CD8-positive, alpha-beta memory T cell (primary cell): ENCODE measurements at regions not wholly inside any gene's neighbourhood (a gene's known extent, or its start where the extent isn't known, plus 50 kb on each side); places are given as distances from the start of the nearest gene placed in this dataset.
"Not testable (repeated sequence)": the region's sequence is repeated elsewhere in the genome, so short reads cannot be mapped to it uniquely, and the experiment has no call there.

Experiments
- CTCF ChIA-PET: fragments of 350-600 bp; sonication (Branson Sonifier 250); formaldehyde crosslinking; loops from one replicate; lab custom pipeline; 2021; ENCODE audit warnings: antibody characterized with exemption; lab: Charles Lee
- POLR2A ChIA-PET: fragments of 350-600 bp; sonication (Branson Sonifier 250); formaldehyde crosslinking; loops from one replicate; lab custom pipeline; 2021; ENCODE audit warnings: antibody characterized with exemption; lab: Charles Lee
- DNase-seq, 5 donors: peaks; one replicate each; pipeline versions ENCODE4 v3.0.0 to v3.0.0-alpha.2; 2020 to 2022; ENCODE audit warnings: mixed read lengths in 1 of 5
- H3K27ac ChIP-seq: one replicate; pipeline ENCODE4 v1.7.0; 2013; ENCODE audit warnings: low read depth, mild to moderate bottlenecking, low read length, moderate library complexity
- H3K27me3 ChIP-seq: 2 replicates; pipeline ENCODE4 v1.7.0; 2013; ENCODE audit warnings: low read length, mild to moderate bottlenecking; ENCODE audit not compliant: insufficient read depth, poor library complexity, severe bottlenecking
- H3K36me3 ChIP-seq: 2 replicates; pipeline ENCODE4 v1.7.0; 2013; ENCODE audit warnings: mild to moderate bottlenecking, low read length, moderate library complexity; ENCODE audit not compliant: insufficient read depth
- H3K4me1 ChIP-seq: 2 replicates; pipeline ENCODE4 v1.7.0; 2013; ENCODE audit warnings: mild to moderate bottlenecking, low read length, moderate library complexity; ENCODE audit not compliant: insufficient read depth
- H3K4me3 ChIP-seq: 2 replicates; pipeline ENCODE4 v1.7.0; 2013; ENCODE audit warnings: mild to moderate bottlenecking, low read length
- H3K9me3 ChIP-seq: 2 replicates; pipeline ENCODE4 v1.7.0; 2013; ENCODE audit warnings: mild to moderate bottlenecking, low read length
- H3K27ac Mint-ChIP-seq, 8 donors: one replicate each; pipeline ENCODE4 v1.8.0; 2020 to 2021; ENCODE audit warnings: mixed read lengths in 8 of 8, mild to moderate bottlenecking in 6 of 8, inconsistent platforms in 3 of 8, moderate library complexity in 3 of 8
- H3K27me3 Mint-ChIP-seq, 2 donors: one replicate each; pipeline ENCODE4 v1.8.0; 2020 to 2021; ENCODE audit warnings: mixed read lengths in 2 of 2, mild to moderate bottlenecking in 1 of 2, moderate library complexity in 1 of 2
- H3K36me3 Mint-ChIP-seq, 3 donors: one replicate each; pipeline ENCODE4 v1.8.0; 2020 to 2021; ENCODE audit warnings: mixed read lengths in 3 of 3, inconsistent platforms in 1 of 3, mild to moderate bottlenecking in 1 of 3
- H3K4me1 Mint-ChIP-seq, 3 donors: one replicate each; pipeline ENCODE4 v1.8.0; 2020 to 2021; ENCODE audit warnings: mixed read lengths in 3 of 3, inconsistent platforms in 1 of 3, mild to moderate bottlenecking in 1 of 3
- H3K4me3 Mint-ChIP-seq, 7 donors: one replicate each; pipeline ENCODE4 v1.8.0; 2020 to 2021; ENCODE audit warnings: mixed read lengths in 7 of 7, mild to moderate bottlenecking in 6 of 7, moderate library complexity in 4 of 7, inconsistent platforms in 2 of 7
- H3K9me3 Mint-ChIP-seq, 5 donors: one replicate each; pipeline ENCODE4 v1.8.0; 2020 to 2022; ENCODE audit warnings: mixed read lengths in 5 of 5, mild to moderate bottlenecking in 3 of 5, moderate library complexity in 2 of 5, inconsistent platforms in 1 of 5

GRCh38 chr5:72597456-72597948, 90.3 kb upstream of the ZNF366 start:
- Mint-ChIP-seq H3K36me3 (no peaks in the 10 kb centered on the region), H3K9me3 (peaks cover 0 to 3% (median 0%) of the 10 kb centered on the region in 5 donors), H3K27ac (no peak overlapping the region), H3K4me3 (no peak overlapping the region), H3K4me1 (peaks cover 0 to 5% (median 0%) of the 10 kb centered on the region in 3 donors), H3K27me3 (peaks cover 4 to 8% of the 10 kb centered on the region in 2 donors)
- Histone ChIP-seq H3K9me3 (no peaks in the 10 kb centered on the region), H3K27ac (peak overlapping the region; percentile 17), H3K4me1 (no peaks in the 10 kb centered on the region), H3K36me3 (no peaks in the 10 kb centered on the region), H3K27me3 (no peaks in the 10 kb centered on the region), H3K4me3 (no peak overlapping the region)
- DNase-seq: no peak
- ChIA-PET POLR2A (no interaction called here), CTCF (no interaction called here)

GRCh38 chr5:72596956-72597355, 89.7 kb upstream of the ZNF366 start:
- H3K36me3 ChIP-seq: no peaks in the 10 kb centered on the region
- no peak overlapping the region for H3K4me3 Mint-ChIP-seq
- POLR2A ChIA-PET: no interaction called here
- H3K27me3 ChIP-seq: no peaks in the 10 kb centered on the region
- H3K27ac ChIP-seq: peak overlapping the region; percentile 17
- no peak overlapping the region for H3K4me3 ChIP-seq
- H3K27me3 Mint-ChIP-seq: peaks cover 4 to 10% of the 10 kb centered on the region in 2 donors
- H3K36me3 Mint-ChIP-seq: no peaks in the 10 kb centered on the region
- H3K9me3 Mint-ChIP-seq: peaks cover 0 to 3% (median 0%) of the 10 kb centered on the region in 5 donors
- no peak for DNase-seq
- no peaks in the 10 kb centered on the region for H3K9me3 ChIP-seq
- no peak overlapping the region for H3K27ac Mint-ChIP-seq
- peaks cover 0 to 5% (median 0%) of the 10 kb centered on the region in 3 donors for H3K4me1 Mint-ChIP-seq
- H3K4me1 ChIP-seq: no peaks in the 10 kb centered on the region
- CTCF ChIA-PET: no interaction called here

GRCh38 chr5:72588640-72589039, 81.4 kb upstream of the ZNF366 start:
- Histone ChIP-seq H3K4me1 (no peaks in the 10 kb centered on the region), H3K27me3 (no peaks in the 10 kb centered on the region), H3K36me3 (no peaks in the 10 kb centered on the region), H3K4me3 (no peak overlapping the region), H3K9me3 (no peaks in the 10 kb centered on the region), H3K27ac (no peak overlapping the region)
- Mint-ChIP-seq H3K9me3 (no peaks in the 10 kb centered on the region), H3K27me3 (peaks cover 3 to 8% of the 10 kb centered on the region in 2 donors), H3K27ac (no peak overlapping the region), H3K4me1 (no peaks in the 10 kb centered on the region), H3K4me3 (no peak overlapping the region), H3K36me3 (no peaks in the 10 kb centered on the region)
- ChIA-PET CTCF (interaction anchor here (0.6 kb wide), 1 partner anchor 213 kb away, joined by 3 read pairs; no protein-coding TSS in a partner anchor), POLR2A (no interaction called here)
- DNase-seq: no peak

GRCh38 chr5:72587661-72588308, 80.6 kb upstream of the ZNF366 start:
- Histone ChIP-seq H3K27ac (no peak overlapping the region), H3K36me3 (no peaks in the 10 kb centered on the region), H3K4me1 (no peaks in the 10 kb centered on the region), H3K4me3 (no peak overlapping the region), H3K9me3 (no peaks in the 10 kb centered on the region), H3K27me3 (no peaks in the 10 kb centered on the region)
- H3K36me3 Mint-ChIP-seq: no peaks in the 10 kb centered on the region
- peaks cover 3 to 8% of the 10 kb centered on the region in 2 donors for H3K27me3 Mint-ChIP-seq
- no peak overlapping the region for H3K27ac Mint-ChIP-seq
- no peaks in the 10 kb centered on the region for H3K9me3 Mint-ChIP-seq
- no peaks in the 10 kb centered on the region for H3K4me1 Mint-ChIP-seq
- ChIA-PET CTCF (no interaction called here), POLR2A (no interaction called here)
- no peak overlapping the region for H3K4me3 Mint-ChIP-seq
- no peak for DNase-seq

GRCh38 chr5:72586788-72587530, 79.7 kb upstream of the ZNF366 start:
- Mint-ChIP-seq H3K9me3 (peaks cover 0 to 4% (median 2%) of the 10 kb centered on the region in 5 donors), H3K4me1 (no peaks in the 10 kb centered on the region), H3K36me3 (no peaks in the 10 kb centered on the region), H3K4me3 (no peak overlapping the region), H3K27me3 (peaks cover under 1 to 8% of the 10 kb centered on the region in 2 donors), H3K27ac (no peak overlapping the region)
- ChIA-PET POLR2A (no interaction called here), CTCF (no interaction called here)
- Histone ChIP-seq H3K27ac (no peak overlapping the region), H3K36me3 (no peaks in the 10 kb centered on the region), H3K9me3 (no peaks in the 10 kb centered on the region), H3K27me3 (no peaks in the 10 kb centered on the region), H3K4me1 (no peaks in the 10 kb centered on the region), H3K4me3 (no peak overlapping the region)
- DNase-seq: no peak

- Mint-ChIP-seq H3K27ac (no peak overlapping the region), H3K4me1 (no peaks in the 10 kb centered on the region), H3K36me3 (no peaks in the 10 kb centered on the region), H3K9me3 (peaks cover 2 to 9% (median 4%) of the 10 kb centered on the region in 5 donors), H3K27me3 (peaks cover under 1 to 7% of the 10 kb centered on the region in 2 donors), H3K4me3 (no peak overlapping the region)
- Histone ChIP-seq H3K9me3 (no peaks in the 10 kb centered on the region), H3K36me3 (no peaks in the 10 kb centered on the region), H3K4me3 (no peak overlapping the region), H3K4me1 (no peaks in the 10 kb centered on the region), H3K27ac (no peak overlapping the region), H3K27me3 (no peaks in the 10 kb centered on the region)
- ChIA-PET CTCF (no interaction called here), POLR2A (no interaction called here)
- no peak for DNase-seq
These were observed 77.3 kb upstream of the ZNF366 start for GRCh38 chr5:72584466-72584865.

- H3K9me3 Mint-ChIP-seq: peaks cover 8 to 22% (median 10%) of the 10 kb centered on the region in 5 donors
- H3K9me3 ChIP-seq, H3K4me1 Mint-ChIP-seq, H3K36me3 ChIP-seq, DNase-seq, H3K27ac Mint-ChIP-seq, H3K27me3 ChIP-seq, H3K4me3 Mint-ChIP-seq, H3K27ac ChIP-seq, POLR2A ChIA-PET, H3K36me3 Mint-ChIP-seq, CTCF ChIA-PET, H3K4me1 ChIP-seq, H3K4me3 ChIP-seq: not testable (repeated sequence)
- H3K27me3 Mint-ChIP-seq: peaks cover 8 to 29% of the 10 kb centered on the region in 2 donors
These were observed 72.1 kb upstream of the ZNF366 start for GRCh38 chr5:72579290-72579689.

GRCh38 chr5:72572236-72572765, 65.1 kb upstream of the ZNF366 start:
- Mint-ChIP-seq H3K4me3 (no peak overlapping the region), H3K27me3 (peaks cover 14 to 51% of the 10 kb centered on the region in 2 donors), H3K9me3 (peaks cover 0 to 5% (median 1%) of the 10 kb centered on the region in 5 donors), H3K36me3 (peaks cover 0 to 4% (median 0%) of the 10 kb centered on the region in 3 donors), H3K4me1 (no peaks in the 10 kb centered on the region), H3K27ac (no peak overlapping the region)
- Histone ChIP-seq H3K4me1 (no peaks in the 10 kb centered on the region), H3K27me3 (no peaks in the 10 kb centered on the region), H3K27ac (no peak overlapping the region), H3K9me3 (no peaks in the 10 kb centered on the region), H3K36me3 (no peaks in the 10 kb centered on the region), H3K4me3 (no peak overlapping the region)
- DNase-seq: no peak
- ChIA-PET POLR2A (no interaction called here), CTCF (no interaction called here)
